Mesenchymal stem cell (in vitro differentiated cells and primary cell): ENCODE measurements at regions not wholly inside any gene's neighbourhood (a gene's known extent, or its start where the extent isn't known, plus 50 kb on each side); places are given as distances from the start of the nearest gene placed in this dataset.

Source experiments
- DNase-seq: peaks from one replicate; pipeline ENCODE4 v3.0.0-alpha.2; 2013
- H2AFZ ChIP-seq: one replicate; pipeline ENCODE4 v1.6.1; 2013; ENCODE audit warnings: low read depth, mild to moderate bottlenecking, control low read depth, inconsistent platforms, low read length, moderate library complexity
- H2AK5ac ChIP-seq: 2 replicates; pipeline ENCODE4 v1.6.1; 2013; ENCODE audit warnings: low read length, moderate library complexity, mild to moderate bottlenecking, inconsistent platforms; ENCODE audit not compliant: severe bottlenecking
- H2BK120ac ChIP-seq: one replicate; pipeline ENCODE4 v1.6.1; 2013; ENCODE audit warnings: low read depth, mild to moderate bottlenecking, inconsistent platforms, low read length, moderate library complexity
- H2BK12ac ChIP-seq, 2 experiments: one replicate each; pipeline ENCODE4 v1.6.1; 2013; ENCODE audit warnings: inconsistent platforms in 2 of 2, low read length in 2 of 2, mild to moderate bottlenecking in 2 of 2, moderate library complexity in 2 of 2, control low read depth in 1 of 2
- H2BK15ac ChIP-seq: one replicate; pipeline ENCODE4 v1.6.1; 2013; ENCODE audit warnings: mild to moderate bottlenecking, low read depth, inconsistent platforms; ENCODE audit not compliant: poor library complexity, severe bottlenecking
- H2BK5ac ChIP-seq: 2 replicates; pipeline ENCODE4 v1.6.1; 2013; ENCODE audit warnings: low read depth, mild to moderate bottlenecking, low read length, control low read depth, inconsistent platforms; ENCODE audit not compliant: poor library complexity, severe bottlenecking
- H3K14ac ChIP-seq, 2 experiments: one replicate each; pipeline ENCODE4 v1.6.1; 2013; ENCODE audit warnings: inconsistent platforms in 2 of 2, low read length in 2 of 2, control low read depth in 1 of 2, mild to moderate bottlenecking in 1 of 2, moderate library complexity in 1 of 2
- H3K18ac ChIP-seq, 2 experiments: one replicate each; pipeline ENCODE4 v1.6.1; 2013; ENCODE audit warnings: inconsistent platforms in 2 of 2, low read length in 2 of 2, control low read depth in 1 of 2, low read depth in 1 of 2, mild to moderate bottlenecking in 1 of 2
- H3K23ac ChIP-seq, 2 experiments: one replicate each; pipeline ENCODE4 v1.6.1; 2013; ENCODE audit warnings: inconsistent platforms in 2 of 2, low read length in 2 of 2, mild to moderate bottlenecking in 2 of 2, moderate library complexity in 2 of 2, control low read depth in 1 of 2
- H3K27ac ChIP-seq: 2 replicates; pipeline ENCODE4 v1.5.1; 2013; ENCODE audit warnings: mild to moderate bottlenecking, moderate library complexity, low read length, control low read depth, inconsistent platforms; ENCODE audit not compliant: poor library complexity, severe bottlenecking
- H3K27me3 ChIP-seq, 2 experiments: 2 replicates each; pipeline versions ENCODE4 v1.6.1 to v1.7.0; 2013; ENCODE audit warnings: low read length in 2 of 2, mild to moderate bottlenecking in 2 of 2, moderate library complexity in 2 of 2, control low read depth in 1 of 2, inconsistent platforms in 1 of 2; ENCODE audit not compliant: control insufficient read depth in 1 of 2, insufficient read depth in 1 of 2
- H3K36me3 ChIP-seq, 2 experiments: 2 replicates each; pipeline versions ENCODE4 v1.6.1 to v1.7.0; 2013; ENCODE audit warnings: low read length in 2 of 2, control low read depth in 1 of 2, inconsistent platforms in 1 of 2, low read depth in 1 of 2, mild to moderate bottlenecking in 1 of 2; ENCODE audit not compliant: insufficient read depth in 2 of 2, control insufficient read depth in 1 of 2
- H3K4ac ChIP-seq, 2 experiments: one replicate each; pipeline ENCODE4 v1.6.1; 2013; ENCODE audit warnings: inconsistent platforms in 2 of 2, low read length in 2 of 2, mild to moderate bottlenecking in 2 of 2, moderate library complexity in 2 of 2, control low read depth in 1 of 2, low read depth in 1 of 2
- H3K4me1 ChIP-seq: 2 replicates; pipeline ENCODE4 v1.6.1; 2013; ENCODE audit warnings: low read depth, low read length, control low read depth; ENCODE audit not compliant: control insufficient read depth, insufficient read depth
- H3K4me2 ChIP-seq: 2 replicates; pipeline ENCODE4 v1.6.1; 2013; ENCODE audit warnings: low read length, mild to moderate bottlenecking, inconsistent platforms; ENCODE audit not compliant: poor library complexity, severe bottlenecking
- H3K4me3 ChIP-seq, 2 experiments: 2 replicates each; pipeline versions ENCODE4 v1.5.1 to v1.7.0; 2013; ENCODE audit warnings: low read length in 2 of 2, mild to moderate bottlenecking in 2 of 2, control low read depth in 1 of 2, low read depth in 1 of 2; ENCODE audit not compliant: insufficient read depth in 1 of 2
- H3K79me1 ChIP-seq: replicated peaks from 2 replicates; pipeline ENCODE4 v1.6.1; 2013; ENCODE audit warnings: mild to moderate bottlenecking, control low read depth, low read length, inconsistent platforms; ENCODE audit not compliant: poor library complexity, severe bottlenecking
- H3K9ac ChIP-seq: 2 replicates; pipeline ENCODE4 v1.7.0; 2013; ENCODE audit warnings: mild to moderate bottlenecking, low read length, moderate library complexity
- H3K9me3 ChIP-seq: 2 replicates; pipeline ENCODE4 v1.7.0; 2013; ENCODE audit warnings: mild to moderate bottlenecking, low read length; ENCODE audit not compliant: control insufficient read depth
- H4K8ac ChIP-seq: one replicate; pipeline ENCODE4 v1.6.1; 2013; ENCODE audit warnings: inconsistent platforms, mild to moderate bottlenecking, low read length, moderate library complexity
- H4K91ac ChIP-seq: one replicate; pipeline ENCODE4 v1.6.1; 2013; ENCODE audit warnings: mild to moderate bottlenecking, low read length, inconsistent platforms
- WGBS: methylation state at CpG from one replicate; pipeline ENCODE4 v1.1.7; 2013; ENCODE audit warnings: mixed read lengths; 5-methylcytosine and 5-hydroxymethylcytosine counted together

- no peaks in the 10 kb centered on the region for H3K4me1 ChIP-seq
- no peak overlapping the region for H2AFZ ChIP-seq
- no peak overlapping the region for H3K9ac ChIP-seq
- no peak overlapping the region for H2BK5ac ChIP-seq
- H3K18ac ChIP-seq: no peak overlapping the region
- H4K8ac ChIP-seq: no peak overlapping the region
- H3K79me1 ChIP-seq: no peaks in the 10 kb centered on the region
- no peak overlapping the region for H3K14ac ChIP-seq
- H3K27ac ChIP-seq: no peak overlapping the region
- WGBS: no CpG with 5 or more reads among the region's 2 CpGs
- no peak overlapping the region for H2AK5ac ChIP-seq
- no peak for DNase-seq
- H3K4me2 ChIP-seq: no peak overlapping the region
- H3K4ac ChIP-seq: no peak overlapping the region
- H3K36me3 ChIP-seq: no peaks in the 10 kb centered on the region
- H2BK120ac ChIP-seq: no peak overlapping the region
- H2BK12ac ChIP-seq: no peak overlapping the region
- no peak overlapping the region for H3K4me3 ChIP-seq
- no peak overlapping the region for H4K91ac ChIP-seq
- no peaks in the 10 kb centered on the region for H3K9me3 ChIP-seq
- H2BK15ac ChIP-seq: no peak overlapping the region
- no peaks in the 10 kb centered on the region for H3K27me3 ChIP-seq
- H3K23ac ChIP-seq: no peak overlapping the region
Observed at GRCh38 chr2:40513201-40513600, 61.3 kb upstream of the SLC8A1 start.

GRCh38 chr2:40516604-40517003 lies 64.7 kb upstream of the SLC8A1 start:
- no peak for DNase-seq
- no peak overlapping the region for H3K23ac ChIP-seq

GRCh38 chr2:40528564-40528963 lies 76.7 kb upstream of the SLC8A1 start:
- Histone ChIP-seq H3K4me2 (no peak overlapping the region), H3K27ac (no peak overlapping the region), H3K4ac (no peak overlapping the region), H2BK15ac (no peak overlapping the region), H3K9ac (no peak overlapping the region), H3K4me1 (no peaks in the 10 kb centered on the region), H3K18ac (no peak overlapping the region), H3K36me3 (no peaks in the 10 kb centered on the region), H2BK12ac (no peak overlapping the region), H2AK5ac (no peak overlapping the region), H2BK120ac (no peak overlapping the region), H2AFZ (no peak overlapping the region), H3K23ac (no peak overlapping the region), H4K91ac (no peak overlapping the region), H3K27me3 (no peaks in the 10 kb centered on the region), H3K4me3 (no peak overlapping the region), H4K8ac (no peak overlapping the region), H3K9me3 (peaks cover 8% of the 10 kb centered on the region), H3K79me1 (no peaks in the 10 kb centered on the region), H2BK5ac (no peak overlapping the region), H3K14ac (no peak overlapping the region)
- no peak for DNase-seq
- 93% methylated on average over 4 of the region's 4 CpGs for WGBS

More at GRCh38 chr2:40516604-40517003, 64.7 kb upstream of the SLC8A1 start:
- H3K14ac ChIP-seq: no peak overlapping the region
- H2BK15ac ChIP-seq: no peak overlapping the region
- no peak overlapping the region for H3K4me2 ChIP-seq
- H2AK5ac ChIP-seq: no peak overlapping the region
- H3K27me3 ChIP-seq: no peaks in the 10 kb centered on the region
- H3K4ac ChIP-seq: no peak overlapping the region
- H2BK120ac ChIP-seq: no peak overlapping the region
- no peak overlapping the region for H2AFZ ChIP-seq
- H3K4me3 ChIP-seq: no peak overlapping the region
- H3K36me3 ChIP-seq: no peaks in the 10 kb centered on the region
- H2BK12ac ChIP-seq: no peak overlapping the region
- no peak overlapping the region for H3K18ac ChIP-seq
- H2BK5ac ChIP-seq: no peak overlapping the region
- no peaks in the 10 kb centered on the region for H3K4me1 ChIP-seq
- H3K9ac ChIP-seq: no peak overlapping the region
- 17% methylated on average over 1 of the region's 1 CpG for WGBS
- H4K8ac ChIP-seq: no peak overlapping the region
- no peak overlapping the region for H4K91ac ChIP-seq
- no peak overlapping the region for H3K27ac ChIP-seq
- no peaks in the 10 kb centered on the region for H3K79me1 ChIP-seq
- no peaks in the 10 kb centered on the region for H3K9me3 ChIP-seq

- Histone ChIP-seq H2AFZ (no peak overlapping the region), H3K9me3 (peaks cover 2% of the 10 kb centered on the region)
Observed at GRCh38 chr2:40531359-40531758, 79.5 kb upstream of the SLC8A1 start.

More at GRCh38 chr2:40531359-40531758, 79.5 kb upstream of the SLC8A1 start:
- H3K23ac ChIP-seq: no peak overlapping the region
- H3K36me3 ChIP-seq: no peaks in the 10 kb centered on the region
- H3K9ac ChIP-seq: no peak overlapping the region
- H2BK120ac ChIP-seq: no peak overlapping the region
- H3K27ac ChIP-seq: no peak overlapping the region
- H4K91ac ChIP-seq: no peak overlapping the region
- H2AK5ac ChIP-seq: no peak overlapping the region
- H2BK12ac ChIP-seq: no peak overlapping the region
- no peak for DNase-seq
- H3K4ac ChIP-seq: no peak overlapping the region
- no peak overlapping the region for H3K18ac ChIP-seq
- no peak overlapping the region for H3K4me3 ChIP-seq
- no peaks in the 10 kb centered on the region for H3K79me1 ChIP-seq
- no peak overlapping the region for H2BK5ac ChIP-seq
- no peaks in the 10 kb centered on the region for H3K27me3 ChIP-seq
- H2BK15ac ChIP-seq: no peak overlapping the region
- H3K14ac ChIP-seq: no peak overlapping the region
- H4K8ac ChIP-seq: no peak overlapping the region
- H3K4me2 ChIP-seq: no peak overlapping the region
- no peaks in the 10 kb centered on the region for H3K4me1 ChIP-seq
